GM19324 (cell line): ENCODE measurements at regions not wholly inside any gene's neighbourhood (a gene's known extent, or its start where the extent isn't known, plus 50 kb on each side); places are given as distances from the start of the nearest gene placed in this dataset.

ENCODE experiments used
- ATAC-seq: cut with Tn5 transposase; IDR thresholded peaks from one replicate; pipeline ENCODE4 v1.9.1; 2021; ENCODE audit warnings: mild to moderate bottlenecking, moderate library complexity; ENCODE audit not compliant: unreplicated experiment, low FRiP score

DNA sequence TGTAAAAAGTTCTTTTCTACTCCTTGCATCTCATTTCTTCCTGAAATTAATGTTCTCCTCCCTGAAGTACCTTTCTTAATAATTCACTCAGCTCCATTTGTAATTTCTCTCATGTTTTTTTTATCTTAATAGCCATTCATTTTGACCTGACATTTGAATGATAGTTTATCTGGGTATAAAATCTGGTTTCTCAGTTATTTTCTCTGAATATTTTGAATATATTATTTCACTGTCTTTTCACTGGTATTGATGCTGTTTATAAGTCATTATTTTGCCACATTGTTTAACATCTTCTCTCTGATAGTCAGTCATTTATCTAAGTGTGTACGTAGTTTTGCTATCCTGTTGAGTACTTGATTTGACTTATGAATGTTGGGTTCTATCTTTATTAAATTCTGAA is 68.8 kb upstream of the ARHGAP18 start:
- no peak for ATAC-seq

- ATAC-seq: no peak
Measured at GRCh38 chr6:129777371-129777770, 67.4 kb upstream of the ARHGAP18 start.

DNA sequence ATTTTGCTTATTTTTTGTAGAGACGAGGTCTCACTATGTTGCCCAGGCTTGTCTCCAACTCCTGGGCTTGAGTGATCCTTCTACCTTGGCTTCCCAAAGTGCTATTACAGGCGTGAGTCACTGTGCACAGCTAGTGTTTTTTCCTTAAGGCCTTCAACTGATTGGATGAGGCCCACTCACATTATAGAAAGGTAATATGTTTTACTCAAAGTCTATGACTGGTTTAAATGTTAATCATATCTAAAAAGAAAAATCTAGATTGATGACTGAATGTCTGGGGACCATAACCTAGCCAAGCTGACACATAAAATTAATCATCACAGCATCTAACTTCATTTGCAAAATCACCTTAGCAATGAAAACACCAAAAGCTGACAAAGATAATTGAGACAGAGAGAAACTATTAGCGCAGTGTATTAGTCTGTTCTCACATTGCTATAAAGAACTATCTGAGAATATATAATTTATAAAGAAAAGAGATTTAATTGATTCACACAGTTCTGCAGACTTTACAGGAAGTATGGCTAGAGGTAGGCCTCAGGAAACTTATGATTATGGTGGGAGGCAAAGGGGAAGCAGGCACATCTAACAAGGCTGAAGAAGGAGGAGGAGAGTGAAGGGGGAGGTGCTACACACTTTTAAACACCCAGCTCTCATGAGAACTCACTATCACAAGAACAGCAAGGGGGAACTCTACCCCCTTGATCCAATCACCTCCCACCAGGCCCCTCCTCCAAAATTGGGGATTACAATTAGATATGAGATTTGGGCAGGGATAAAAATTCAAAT is 66.8 kb upstream of the ARHGAP18 start:
- ATAC-seq: no peak

- no peak for ATAC-seq
Measured at GRCh38 chr6:129774697-129775447, 64.9 kb upstream of the ARHGAP18 start.

DNA sequence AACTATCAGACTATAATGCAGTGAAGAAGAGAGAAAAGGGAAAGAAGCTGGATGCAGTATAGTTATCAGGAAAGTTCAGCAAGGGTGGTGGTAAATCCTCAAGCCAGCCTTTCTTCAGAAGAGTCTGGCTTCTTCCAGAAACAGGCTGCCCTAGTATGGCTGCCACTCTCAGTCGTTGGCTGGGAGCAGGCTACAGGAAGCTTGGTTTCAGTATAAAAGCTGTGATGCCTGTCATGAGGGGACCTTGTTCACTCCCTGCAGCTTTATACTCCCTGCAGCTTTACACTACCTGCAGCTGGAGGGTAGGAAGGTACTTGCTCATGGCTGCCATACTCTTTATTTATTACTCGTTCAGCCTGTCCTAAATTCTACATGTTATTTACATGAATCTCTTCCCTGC is 63.3 kb upstream of the ARHGAP18 start:
- no peak for ATAC-seq

DNA sequence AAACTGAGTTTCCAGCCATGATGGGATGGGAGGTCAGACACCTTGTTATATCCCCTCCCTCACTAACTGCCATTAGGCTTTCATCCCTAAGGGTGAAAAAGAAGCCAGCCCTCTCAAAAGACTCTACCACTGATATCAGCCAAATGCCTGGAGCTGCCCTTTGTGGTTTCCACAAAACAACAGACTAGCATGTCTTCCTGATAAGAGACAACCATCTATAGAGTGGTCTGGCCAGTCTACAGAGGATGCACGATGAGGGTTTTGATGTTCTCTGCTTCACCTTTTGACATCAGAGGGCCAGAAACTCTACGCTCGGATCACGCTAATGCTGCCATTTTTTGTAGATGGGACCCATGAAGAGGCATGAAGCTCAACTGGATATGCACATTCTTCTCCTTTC is 61.7 kb upstream of the ARHGAP18 start:
- no peak for ATAC-seq

- ATAC-seq: no peak
Measured at GRCh38 chr6:129767776-129768485, 58.0 kb upstream of the ARHGAP18 start.

DNA sequence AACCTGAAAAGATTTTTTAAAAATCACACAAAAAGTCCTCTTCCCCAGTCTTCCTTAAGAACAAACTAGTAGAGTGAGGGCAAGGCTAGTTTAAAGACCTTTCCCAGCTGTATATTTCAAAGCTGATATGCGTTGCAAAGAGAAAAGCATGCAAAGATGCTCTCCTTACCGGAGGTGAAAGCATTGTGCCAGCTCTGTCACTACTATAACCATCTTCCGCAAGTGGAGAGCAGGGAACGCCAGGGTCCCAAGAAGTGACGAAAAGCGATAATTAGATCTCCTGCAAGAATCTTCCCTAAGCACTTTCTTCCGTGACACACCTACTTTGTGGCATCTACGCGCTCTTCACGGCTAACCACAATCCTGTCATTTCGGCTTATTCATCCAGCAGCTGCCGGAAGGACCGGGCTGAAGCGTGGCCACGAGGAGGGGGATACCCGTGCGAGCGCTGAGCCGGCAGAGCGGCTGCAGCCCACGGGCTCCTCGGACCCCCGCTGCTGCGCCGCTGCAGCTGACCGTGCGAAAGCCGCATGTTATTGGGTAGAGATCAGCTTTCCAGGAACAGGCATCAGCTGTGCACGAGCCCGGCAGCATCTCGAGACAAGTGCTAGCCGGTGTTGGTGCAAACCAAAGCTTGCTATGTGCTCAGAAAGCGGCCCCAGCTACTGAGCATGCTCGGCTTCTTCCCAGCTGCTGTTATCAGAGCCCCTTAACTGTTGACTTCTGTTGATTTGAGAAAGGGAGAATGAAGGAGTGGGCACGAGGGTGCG is 57.2 kb upstream of the ARHGAP18 start:
- peak; percentile 70 for ATAC-seq

- no peak for ATAC-seq
Measured at GRCh38 chr6:129764761-129765407, 54.9 kb upstream of the ARHGAP18 start.

DNA sequence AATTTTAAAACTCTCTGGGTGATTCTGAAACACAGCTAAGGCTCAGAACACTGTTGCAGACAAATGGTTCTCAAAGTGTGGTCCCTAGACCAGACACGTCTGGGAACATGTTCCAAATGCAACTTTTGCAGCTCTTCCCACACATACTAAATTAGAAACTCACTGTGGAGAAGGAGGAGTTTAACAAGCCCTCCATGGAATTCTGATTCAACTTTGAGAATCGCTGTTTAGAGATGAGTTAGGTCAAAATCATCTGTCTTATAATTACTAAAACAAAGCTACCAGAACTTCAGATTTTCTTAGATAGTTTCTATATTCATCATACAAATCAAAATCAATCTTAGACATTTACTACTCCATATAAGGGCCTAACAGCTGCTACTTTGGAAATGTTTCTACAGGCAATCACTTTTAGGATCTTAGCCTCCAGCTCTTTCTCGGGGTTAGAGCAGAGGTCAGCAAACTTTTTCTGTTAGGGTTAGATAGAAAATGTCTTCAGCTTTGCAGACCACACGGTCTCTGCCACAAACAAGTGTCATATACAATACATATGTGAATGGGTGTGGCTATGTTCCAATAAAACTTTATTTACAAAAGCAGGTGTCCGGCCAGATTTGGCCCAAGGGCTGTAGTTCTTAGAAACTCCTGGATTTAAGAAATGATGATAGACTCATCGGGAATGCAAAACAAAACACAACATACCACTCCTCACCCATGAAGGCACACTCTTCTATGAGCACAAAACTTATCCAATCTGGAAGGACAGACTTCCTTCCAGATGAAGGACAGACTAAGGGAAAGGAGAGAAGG is 50.0 kb upstream of the ARHGAP18 start:
- ATAC-seq: no peak
